ENCODE measurements at regions not wholly inside any gene's neighbourhood (a gene's known extent, or its start where the extent isn't known, plus 50 kb on each side); places are given as distances from the start of the nearest gene placed in this dataset.

DNA sequence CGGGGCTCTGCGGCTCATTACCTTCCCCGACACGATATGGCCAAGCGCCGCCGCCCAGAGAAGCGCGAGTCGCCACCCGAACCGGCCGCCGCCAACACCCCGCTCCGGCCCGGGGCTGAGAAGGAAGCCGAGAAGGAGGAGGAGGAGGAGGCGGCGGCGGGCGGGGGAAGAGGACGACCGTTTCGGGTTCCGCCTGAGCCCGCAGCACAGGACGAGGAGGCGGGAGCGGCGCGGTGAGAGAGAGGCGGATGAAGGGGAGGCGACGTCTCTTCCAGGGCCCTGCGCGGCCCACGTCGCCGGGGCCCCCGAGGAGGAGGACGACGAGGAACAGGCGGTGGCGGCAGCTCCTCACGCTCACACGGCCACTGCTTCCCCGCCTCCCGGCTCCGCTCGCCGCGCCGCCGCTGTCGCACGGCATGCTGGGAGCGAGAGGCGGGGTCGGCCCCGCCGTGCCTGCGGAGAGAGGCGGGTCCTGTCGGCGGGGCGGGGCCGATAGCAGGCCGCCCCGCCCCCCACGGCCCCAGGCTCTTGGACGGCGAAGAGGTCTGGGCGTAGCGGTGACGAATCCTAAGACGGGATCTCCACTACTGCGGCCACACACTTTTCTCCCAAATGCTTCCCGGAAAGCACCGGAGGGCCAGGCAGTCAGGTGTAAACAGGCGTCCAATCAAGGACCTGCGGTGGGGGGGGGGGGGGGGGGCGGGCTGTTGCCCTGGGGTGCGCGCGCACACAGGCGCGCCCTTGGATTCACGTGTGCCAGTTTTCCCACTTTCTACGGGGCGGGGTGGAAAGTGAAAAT is 97.3 kb upstream of the METTL9 start (continued):
- TF ChIP-seq SRF (CRISPR knock-in tag; IDR thresholded peaks at IDR 0.05) (0 out of 4 replicates have a peak, but pooled peaks of 1 of the 2 experiments have one; percentile 24), JUN (IDR thresholded peaks at IDR 0.05; ENCODE audit: borderline replicate concordance, low read depth, low read length) (no peak), JUN (CRISPR knock-in tag; IDR thresholded peaks at IDR 0.05; ENCODE audit: borderline replicate concordance) (no peak), MYC (IDR thresholded peaks at IDR 0.05; ENCODE audit: low read depth, low read length) (peak; percentile 67; the same call in 1 of the 2 replicates), MYC (CRISPR knock-in tag; IDR thresholded peaks at IDR 0.05; ENCODE audit: borderline replicate concordance, low read depth) (no peak), TCF7L2 (IDR thresholded peaks at IDR 0.05; ENCODE audit: low read depth, low read length) (no peak), RBM25 (IDR thresholded peaks at IDR 0.05; ENCODE audit: low read depth, low read length, severe bottlenecking) (peak; percentile 12), USF2 (CRISPR knock-in tag; IDR thresholded peaks at IDR 0.05) (peak; percentile 48; the same call in 1 of the 2 replicates), NR3C1 (CRISPR knock-in tag; IDR thresholded peaks at IDR 0.05) (peak; percentile 78; the same call in 1 of the 2 replicates), ZNF124 (CRISPR knock-in tag; IDR thresholded peaks at IDR 0.05) (peak; percentile 82; the same call in 1 of the 2 replicates), ZNF282 (CRISPR knock-in tag; IDR thresholded peaks at IDR 0.05) (peak; percentile 92; the same call in 1 of the 2 replicates), SAFB (IDR thresholded peaks at IDR 0.05; ENCODE audit: borderline replicate concordance, low read depth, low read length) (0 out of 2 replicates have a peak, but pooled peaks have one; percentile 42), FIP1L1 (IDR thresholded peaks at IDR 0.05; ENCODE audit: low read depth, low read length, poor library complexity, severe bottlenecking) (peak; percentile 61), SNRNP70 (optimal IDR thresholded peaks at IDR 0.05; ENCODE audit: low read depth, low read length) (no peak), IRF2 (CRISPR knock-in tag; IDR thresholded peaks at IDR 0.05) (0 out of 2 replicates have a peak, but pooled peaks have one; percentile 52), TEAD2 (tag; IDR thresholded peaks at IDR 0.05) (no peak), RBM22 (IDR thresholded peaks at IDR 0.05; ENCODE audit: low read depth, low read length, poor library complexity, severe bottlenecking) (peak; percentile 96), POLR2A (conservative IDR thresholded peaks at IDR 0.05) (peak; percentile 74), KLF10 (CRISPR knock-in tag; IDR thresholded peaks at IDR 0.05) (no peak), RFX1 (IDR thresholded peaks at IDR 0.05) (no peak), RBFOX2 (IDR thresholded peaks at IDR 0.05; ENCODE audit: low read depth, low read length) (peak; percentile 88), ZNF780A (CRISPR knock-in tag; IDR thresholded peaks at IDR 0.05) (no peak)
- TF ChIP-seq, protein P1, sequence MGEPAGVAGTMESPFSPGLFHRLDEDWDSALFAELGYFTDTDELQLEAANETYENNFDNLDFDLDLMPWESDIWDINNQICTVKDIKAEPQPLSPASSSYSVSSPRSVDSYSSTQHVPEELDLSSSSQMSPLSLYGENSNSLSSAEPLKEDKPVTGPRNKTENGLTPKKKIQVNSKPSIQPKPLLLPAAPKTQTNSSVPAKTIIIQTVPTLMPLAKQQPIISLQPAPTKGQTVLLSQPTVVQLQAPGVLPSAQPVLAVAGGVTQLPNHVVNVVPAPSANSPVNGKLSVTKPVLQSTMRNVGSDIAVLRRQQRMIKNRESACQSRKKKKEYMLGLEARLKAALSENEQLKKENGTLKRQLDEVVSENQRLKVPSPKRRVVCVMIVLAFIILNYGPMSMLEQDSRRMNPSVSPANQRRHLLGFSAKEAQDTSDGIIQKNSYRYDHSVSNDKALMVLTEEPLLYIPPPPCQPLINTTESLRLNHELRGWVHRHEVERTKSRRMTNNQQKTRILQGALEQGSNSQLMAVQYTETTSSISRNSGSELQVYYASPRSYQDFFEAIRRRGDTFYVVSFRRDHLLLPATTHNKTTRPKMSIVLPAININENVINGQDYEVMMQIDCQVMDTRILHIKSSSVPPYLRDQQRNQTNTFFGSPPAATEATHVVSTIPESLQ (CRISPR knock-in tag; IDR thresholded peaks at IDR 0.05): no peak
- TF ChIP-seq, protein P2, sequence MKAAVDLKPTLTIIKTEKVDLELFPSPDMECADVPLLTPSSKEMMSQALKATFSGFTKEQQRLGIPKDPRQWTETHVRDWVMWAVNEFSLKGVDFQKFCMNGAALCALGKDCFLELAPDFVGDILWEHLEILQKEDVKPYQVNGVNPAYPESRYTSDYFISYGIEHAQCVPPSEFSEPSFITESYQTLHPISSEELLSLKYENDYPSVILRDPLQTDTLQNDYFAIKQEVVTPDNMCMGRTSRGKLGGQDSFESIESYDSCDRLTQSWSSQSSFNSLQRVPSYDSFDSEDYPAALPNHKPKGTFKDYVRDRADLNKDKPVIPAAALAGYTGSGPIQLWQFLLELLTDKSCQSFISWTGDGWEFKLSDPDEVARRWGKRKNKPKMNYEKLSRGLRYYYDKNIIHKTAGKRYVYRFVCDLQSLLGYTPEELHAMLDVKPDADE (conservative IDR thresholded peaks at IDR 0.05; ENCODE audit: control insufficient read depth, low read depth, low read length): peak; percentile 67; the same call in 1 of the 2 replicates
